B cell (primary cell): ENCODE measurements at regions not wholly inside any gene's neighbourhood (a gene's known extent, or its start where the extent isn't known, plus 50 kb on each side); places are given as distances from the start of the nearest gene placed in this dataset.

Source experiments
- ATAC-seq: fragments of 200-7000 bp; cut with Tn5 transposase; one replicate; pipeline ENCODE4 v1.10.0; 2021; ENCODE audit warnings: low read depth, mild to moderate bottlenecking, moderate number of reproducible peaks, moderate library complexity
- CTCF ChIA-PET: fragments of 350-600 bp; sonication (Branson Sonifier 250); formaldehyde crosslinking; loops from one replicate; lab custom pipeline; 2021; ENCODE audit warnings: antibody characterized with exemption, inconsistent platforms; lab: Charles Lee
- POLR2A ChIA-PET: fragments of 350-600 bp; sonication (Branson Sonifier 250); formaldehyde crosslinking; loops from one replicate; lab custom pipeline; 2021; ENCODE audit warnings: antibody characterized with exemption; lab: Charles Lee
- DNase-seq: peaks from one replicate; pipeline ENCODE4 v3.0.0; 2013
- H2AFZ ChIP-seq: 2 replicates; pipeline ENCODE4 v1.6.1; 2012; ENCODE audit warnings: mild to moderate bottlenecking, low read depth, low read length; ENCODE audit not compliant: insufficient read depth, poor library complexity, severe bottlenecking
- H3K27ac ChIP-seq, 2 donors: 1 replicate in 1 of 2; 2 replicates in 1 of 2; pipeline ENCODE4 v1.5.1; 2012 to 2013; ENCODE audit warnings: low read length in 2 of 2, mild to moderate bottlenecking in 2 of 2, moderate library complexity in 1 of 2
- H3K27me3 ChIP-seq, 4 experiments: fragments of 200-600 bp in 1 of 4; sonication (generic) in 1 of 4; replicated peaks in 1 of 4; 1 replicate in 2 of 4; 2 replicates in 2 of 4; pipeline versions ENCODE4 v1.6.1 to v1.7.0; 2013 to 2016; ENCODE audit warnings: low read length in 3 of 4, mild to moderate bottlenecking in 2 of 4, mixed read lengths in 1 of 4, moderate library complexity in 1 of 4; ENCODE audit not compliant: insufficient read depth in 4 of 4, control insufficient read depth in 3 of 4; ENCODE audit errors: control extremely low read depth in 1 of 4
- H3K36me3 ChIP-seq, 2 experiments: replicated peaks in 1 of 2; 1 replicate in 1 of 2; 2 replicates in 1 of 2; pipeline versions ENCODE4 v1.6.1 to v1.7.1; 2013; ENCODE audit warnings: low read length in 1 of 2; ENCODE audit not compliant: insufficient read depth in 2 of 2, control insufficient read depth in 1 of 2; ENCODE audit errors: control extremely low read depth in 1 of 2, extremely low read depth in 1 of 2
- H3K4me1 ChIP-seq, 2 donors: fragments of 200-600 bp in 1 of 2; sonication (generic) in 1 of 2; 1 replicate in 1 of 2; 2 replicates in 1 of 2; pipeline versions ENCODE4 v1.5.1 to v1.6.1; 2013 to 2017; ENCODE audit warnings: low read length in 2 of 2; ENCODE audit not compliant: control insufficient read depth in 2 of 2, insufficient read depth in 2 of 2
- H3K4me2 ChIP-seq: replicated peaks from 2 replicates; pipeline ENCODE3; 2012; ENCODE audit warnings: mild to moderate bottlenecking, low read depth, low read length; ENCODE audit not compliant: poor library complexity, severe bottlenecking
- H3K4me3 ChIP-seq, 5 experiments: fragments of 200-600 bp in 1 of 5; sonication (generic) in 1 of 5; 1 replicate in 3 of 5; 2 replicates in 2 of 5; pipeline versions ENCODE4 v1.5.1 to v1.7.0; 2011 to 2016; ENCODE audit warnings: low read length in 4 of 5, mild to moderate bottlenecking in 4 of 5, low read depth in 2 of 5, control low read depth in 1 of 5, moderate library complexity in 1 of 5; ENCODE audit not compliant: insufficient read depth in 1 of 5; ENCODE audit errors: control extremely low read depth in 1 of 5, extremely low read depth in 1 of 5
- H3K79me2 ChIP-seq: fragments of 200-600 bp; sonication (generic); one replicate; pipeline ENCODE4 v1.6.0; 2016; ENCODE audit warnings: low read length; ENCODE audit not compliant: control insufficient read depth, insufficient read depth
- H3K9ac ChIP-seq: fragments of 200-600 bp; sonication (generic); 2 replicates; pipeline ENCODE4 v1.6.1; 2017; ENCODE audit warnings: mild to moderate bottlenecking, low read length, moderate library complexity
- H3K9me3 ChIP-seq, 3 donors: one replicate each; pipeline versions ENCODE4 v1.6.1 to v1.7.1; 2013; ENCODE audit warnings: low read length in 2 of 3; ENCODE audit not compliant: control insufficient read depth in 2 of 3, insufficient read depth in 1 of 3; ENCODE audit errors: control extremely low read depth in 1 of 3
- H4K20me1 ChIP-seq: 2 replicates; pipeline ENCODE4 v1.6.0; 2012; ENCODE audit warnings: mild to moderate bottlenecking, low read length; ENCODE audit not compliant: insufficient read depth, control insufficient read depth, poor library complexity, severe bottlenecking
- H3K27ac Mint-ChIP-seq: one replicate; pipeline ENCODE4 v1.8.0; 2021; ENCODE audit warnings: mixed read lengths
- H3K27me3 Mint-ChIP-seq: one replicate; pipeline ENCODE4 v1.8.0; 2021; ENCODE audit warnings: mixed read lengths
- H3K4me1 Mint-ChIP-seq: one replicate; pipeline ENCODE4 v1.8.0; 2021; ENCODE audit warnings: mixed read lengths
- H3K4me3 Mint-ChIP-seq: one replicate; pipeline ENCODE4 v1.8.0; 2021; ENCODE audit warnings: mixed read lengths
- H3K9me3 Mint-ChIP-seq: one replicate; pipeline ENCODE4 v1.8.0; 2022; ENCODE audit warnings: mixed read lengths; ENCODE audit not compliant: insufficient read depth
- CTCF ChIP-seq: fragments of 200-600 bp; IDR thresholded peaks from one replicate; pipeline ENCODE4 v1.8.0; 2022; ENCODE audit warnings: antibody characterized with exemption, mild to moderate bottlenecking
- EZH2 ChIP-seq: IDR thresholded peaks from 2 replicates; pipeline ENCODE4 v1.6.1; 2012; ENCODE audit warnings: borderline replicate concordance, low read depth, mild to moderate bottlenecking, moderate library complexity, low read length; ENCODE audit not compliant: insufficient read depth, poor library complexity, severe bottlenecking
- WGBS: methylation state at CpG from one replicate; pipeline ENCODE4 v1.1.5; 2013; ENCODE audit warnings: missing lambda C conversion rate; ENCODE audit not compliant: insufficient coverage; 5-methylcytosine and 5-hydroxymethylcytosine counted together
- intact Hi-C: fragments of 100-400 bp; cut with micrococcal nuclease; formaldehyde crosslinking; loops from one replicate; pipeline ENCODE4 v1.10.0; 2022

- H3K27ac Mint-ChIP-seq, result no peak overlapping the region
- no peak for TF ChIP-seq EZH2
- TF ChIP-seq CTCF, result no peak
- Histone ChIP-seq H3K27ac (no peak overlapping the region), H3K9me3 (no peaks in the 10 kb centered on the region), H2AFZ (no peak overlapping the region), H3K36me3 (no peaks in the 10 kb centered on the region), H3K4me1 (no peaks in the 10 kb centered on the region), H3K9ac (no peak overlapping the region), H3K4me2 (no peak overlapping the region), H3K27me3 (no peaks in the 10 kb centered on the region), H3K4me3 (no peak overlapping the region), H3K79me2 (no peaks in the 10 kb centered on the region), H4K20me1 (no peaks in the 10 kb centered on the region)
- H3K4me3 Mint-ChIP-seq, result no peak overlapping the region
- no peaks in the 10 kb centered on the region for H3K4me1 Mint-ChIP-seq
- H3K27me3 Mint-ChIP-seq, result peaks cover 7% of the 10 kb centered on the region
- no peaks in the 10 kb centered on the region for H3K9me3 Mint-ChIP-seq
- intact Hi-C loops, result no loop called here
- ChIA-PET CTCF (no interaction called here), POLR2A (no interaction called here)
- WGBS, result 83% methylated on average over 3 of the region's 6 CpGs
- no peak for ATAC-seq
- no peak for DNase-seq
Observed at GRCh38 chr3:31248563-31248992, 284.1 kb upstream of the STT3B start.

GRCh38 chr3:31249545-31249944 lies 283.2 kb upstream of the STT3B start:
- DNase-seq (no peak), ATAC-seq (no peak)
- Mint-ChIP-seq H3K27ac (no peak overlapping the region), H3K27me3 (peaks cover 7% of the 10 kb centered on the region), H3K4me1 (no peaks in the 10 kb centered on the region), H3K9me3 (no peaks in the 10 kb centered on the region), H3K4me3 (no peak overlapping the region)
- CTCF ChIA-PET, result no interaction called here
- Histone ChIP-seq H2AFZ (no peak overlapping the region), H3K27me3 (no peaks in the 10 kb centered on the region), H3K9ac (no peak overlapping the region), H3K4me1 (no peaks in the 10 kb centered on the region), H3K36me3 (no peaks in the 10 kb centered on the region), H3K4me3 (no peak overlapping the region), H3K9me3 (no peaks in the 10 kb centered on the region), H4K20me1 (no peaks in the 10 kb centered on the region), H3K79me2 (no peaks in the 10 kb centered on the region), H3K27ac (no peak overlapping the region), H3K4me2 (no peak overlapping the region)
- intact Hi-C loops, result no loop called here
- POLR2A ChIA-PET, result no interaction called here
- no peak for TF ChIP-seq CTCF
- TF ChIP-seq EZH2, result no peak
